Activated B cell treated with CpG ODN at 0.5 μM for 24 hours (primary cell): ENCODE measurements at regions not wholly inside any gene's neighbourhood (a gene's known extent, or its start where the extent isn't known, plus 50 kb on each side); places are given as distances from the start of the nearest gene placed in this dataset.
A peak's percentile ranks its signal among the peaks of the same experiment; 100 is the strongest.

Source experiments
- ATAC-seq: fragments of 200-7000 bp; cut with Tn5 transposase; one replicate; pipeline ENCODE4 v1.10.0; 2021; ENCODE audit warnings: low read depth, mild to moderate bottlenecking, moderate library complexity
- CTCF ChIA-PET: fragments of 350-600 bp; sonication (Branson Sonifier 250); formaldehyde crosslinking; loops from one replicate; lab custom pipeline; 2021; ENCODE audit warnings: antibody characterized with exemption; lab: Charles Lee
- POLR2A ChIA-PET: fragments of 350-600 bp; sonication (Branson Sonifier 250); formaldehyde crosslinking; loops from one replicate; lab custom pipeline; 2021; ENCODE audit warnings: antibody characterized with exemption; lab: Charles Lee
- DNase-seq: peaks from one replicate; pipeline ENCODE4 v3.0.0; 2022
- H3K27ac Mint-ChIP-seq: one replicate; pipeline ENCODE4 v1.8.0; 2020; ENCODE audit warnings: mixed read lengths
- H3K27me3 Mint-ChIP-seq: one replicate; pipeline ENCODE4 v1.8.0; 2021; ENCODE audit warnings: mixed read lengths
- H3K36me3 Mint-ChIP-seq: one replicate; pipeline ENCODE4 v1.8.0; 2021; ENCODE audit warnings: low read depth, mixed read lengths
- H3K4me1 Mint-ChIP-seq: one replicate; pipeline ENCODE4 v1.8.0; 2021; ENCODE audit warnings: mixed read lengths
- H3K4me3 Mint-ChIP-seq: one replicate; pipeline ENCODE4 v1.8.0; 2020; ENCODE audit warnings: mild to moderate bottlenecking, mixed read lengths
- H3K9me3 Mint-ChIP-seq: one replicate; pipeline ENCODE4 v1.8.0; 2020; ENCODE audit warnings: mixed read lengths
- CTCF ChIP-seq: fragments of 200-600 bp; IDR thresholded peaks from one replicate; pipeline ENCODE4 v1.8.0; 2022; ENCODE audit warnings: antibody characterized with exemption, mild to moderate bottlenecking
- intact Hi-C: fragments of 100-400 bp; cut with micrococcal nuclease; formaldehyde crosslinking; loops from one replicate; pipeline ENCODE4 v1.15.1; 2024

DNA sequence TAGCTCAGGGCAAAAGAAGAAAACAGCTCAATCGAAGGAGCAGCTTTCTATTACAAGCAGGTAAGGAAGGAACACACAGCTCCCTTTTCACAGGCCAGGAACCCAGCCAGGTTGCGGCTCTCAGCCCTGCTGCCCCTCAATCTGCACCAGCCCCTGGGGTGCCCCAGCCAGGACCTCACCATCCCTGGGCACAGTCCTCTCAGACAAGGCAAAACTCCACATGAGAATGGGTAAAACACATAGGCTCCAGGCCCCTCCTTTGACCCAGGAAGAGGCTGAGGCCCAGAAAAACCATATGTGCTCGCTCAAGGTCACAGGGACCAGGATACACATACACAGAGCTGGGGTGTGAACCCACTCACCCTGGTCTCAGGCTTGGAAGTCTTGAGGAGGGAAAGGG is 178.7 kb upstream of the TLE3 start:
- H3K36me3 Mint-ChIP-seq, result no peaks in the 10 kb centered on the region
- H3K27me3 Mint-ChIP-seq, result peaks cover 3% of the 10 kb centered on the region
- POLR2A ChIA-PET, result interaction anchor here (0.9 kb wide), 1 partner anchor 179 kb away, joined by 4 read pairs; the partner anchor contains the start of gene TLE3
- CTCF ChIA-PET, result no interaction called here
- ATAC-seq (no peak), DNase-seq (peak; percentile 10)
- intact Hi-C loops, result no loop called here
- H3K4me1 Mint-ChIP-seq, result peaks cover 32% of the 10 kb centered on the region
- no peak overlapping the region for H3K4me3 Mint-ChIP-seq
- no peak for TF ChIP-seq CTCF
- no peaks in the 10 kb centered on the region for H3K9me3 Mint-ChIP-seq
- no peak overlapping the region for H3K27ac Mint-ChIP-seq

DNA sequence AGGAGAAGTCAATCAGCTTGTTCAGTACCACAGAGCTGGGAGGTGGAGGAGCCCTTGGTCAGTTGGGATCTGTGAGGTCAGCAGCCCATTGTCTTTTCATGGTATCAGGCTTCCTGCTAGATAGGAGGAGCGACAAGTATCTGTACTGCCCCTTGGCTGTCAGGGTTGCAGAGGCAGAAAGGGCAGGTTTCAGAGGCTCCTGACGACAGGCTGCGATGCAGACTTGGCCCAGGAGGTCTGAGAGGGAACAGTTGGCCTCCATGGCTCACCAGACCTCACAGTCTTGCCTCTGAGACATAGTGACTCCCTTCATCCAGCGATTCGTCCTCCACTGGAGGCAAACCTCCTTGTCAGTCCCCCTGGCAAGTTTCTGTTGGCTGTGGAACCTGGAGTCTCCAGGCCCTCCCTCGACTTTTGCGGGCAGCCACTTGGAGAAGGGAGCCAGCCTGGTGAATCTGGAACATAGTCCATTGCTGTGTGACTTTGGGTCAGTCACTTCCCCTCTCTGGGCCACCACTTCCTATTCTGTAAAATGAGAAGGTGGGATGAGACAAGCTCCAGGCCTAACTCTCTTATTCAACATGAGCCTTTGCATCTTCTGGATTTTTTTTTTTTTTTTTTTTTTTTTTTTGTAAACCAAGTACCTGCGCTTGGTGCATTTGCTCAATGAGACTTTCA is 177.9 kb upstream of the TLE3 start:
- ChIA-PET POLR2A (interaction anchor here (0.9 kb wide), 1 partner anchor 178 kb away, joined by 4 read pairs; the partner anchor contains the start of gene TLE3), CTCF (no interaction called here)
- intact Hi-C loops, result no loop called here
- Mint-ChIP-seq H3K4me1 (peaks cover 33% of the 10 kb centered on the region), H3K4me3 (no peak overlapping the region), H3K27ac (no peak overlapping the region), H3K27me3 (peaks cover 3% of the 10 kb centered on the region), H3K9me3 (no peaks in the 10 kb centered on the region), H3K36me3 (no peaks in the 10 kb centered on the region)
- DNase-seq, result peak; percentile 5
- no peak for TF ChIP-seq CTCF
- ATAC-seq, result no peak

DNA sequence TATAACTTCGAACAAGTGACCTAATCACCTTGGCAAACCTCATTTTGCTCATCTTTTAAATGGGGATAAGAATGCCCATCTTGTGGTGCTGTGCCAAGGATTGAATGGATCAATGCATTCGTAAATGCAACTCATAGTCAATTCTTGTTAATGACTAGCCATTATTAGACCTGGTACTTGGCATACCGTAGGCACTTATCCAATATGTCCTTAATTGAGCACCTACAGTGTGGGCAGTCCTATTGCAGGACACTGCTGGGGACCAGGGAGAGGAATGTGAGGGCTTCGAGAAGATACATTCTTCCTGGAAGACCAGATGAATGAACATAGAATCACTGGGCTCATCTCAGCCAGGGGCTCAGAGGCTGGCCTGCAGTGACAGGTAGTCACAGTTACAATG is 177.2 kb upstream of the TLE3 start:
- peak; percentile 5 for DNase-seq

DNA sequence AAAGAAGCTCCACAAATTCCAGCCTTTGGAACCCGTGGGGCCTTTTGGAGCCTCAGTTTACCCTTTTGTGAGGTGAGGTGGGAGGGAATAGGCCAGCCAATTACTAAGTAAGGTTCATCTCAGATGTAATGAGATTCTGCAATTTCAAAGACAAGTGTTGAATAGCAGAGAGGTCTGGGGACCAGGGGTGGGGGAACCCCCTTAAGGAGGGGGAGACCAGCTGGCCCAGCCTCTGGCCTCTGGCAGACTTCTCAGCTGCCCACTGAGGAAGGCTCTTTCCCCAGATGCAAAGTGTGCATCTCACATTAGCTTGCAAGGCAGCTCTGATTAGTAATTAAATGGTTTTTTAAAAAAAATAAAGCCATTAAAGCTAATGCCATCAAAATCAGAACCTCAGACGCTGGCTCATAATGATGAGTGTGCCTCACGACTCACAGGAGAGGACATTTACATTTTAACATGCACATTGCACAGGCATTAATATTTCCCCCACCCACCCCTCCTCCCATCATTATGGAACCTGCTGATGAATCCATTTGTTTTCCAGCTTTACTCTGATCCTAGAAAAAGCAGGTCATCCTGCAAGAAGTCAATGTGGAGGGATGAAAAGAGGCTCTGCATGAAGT is 176.7 kb upstream of the TLE3 start:
- CTCF ChIA-PET, result interaction anchor here (1.3 kb wide), 1 partner anchor 173 kb away, joined by 3 read pairs; no protein-coding TSS in a partner anchor
- DNase-seq, result peak; percentile 12
- Mint-ChIP-seq H3K9me3 (no peaks in the 10 kb centered on the region), H3K4me1 (peaks cover 45% of the 10 kb centered on the region), H3K27ac (no peak overlapping the region), H3K27me3 (peaks cover 3% of the 10 kb centered on the region), H3K36me3 (no peaks in the 10 kb centered on the region), H3K4me3 (no peak overlapping the region)
- no peak for TF ChIP-seq CTCF
- POLR2A ChIA-PET, result interaction anchor here (0.6 kb wide), 1 partner anchor 75 kb away, joined by 3 read pairs; no protein-coding TSS in a partner anchor
- no peak for ATAC-seq
- intact Hi-C loops, result no loop called here

More for the DNA sequence above, 177.2 kb upstream of the TLE3 start:
- TF ChIP-seq CTCF, result no peak
- Mint-ChIP-seq H3K4me3 (no peak overlapping the region), H3K27me3 (peaks cover 3% of the 10 kb centered on the region), H3K36me3 (no peaks in the 10 kb centered on the region), H3K4me1 (peaks cover 40% of the 10 kb centered on the region), H3K9me3 (no peaks in the 10 kb centered on the region), H3K27ac (no peak overlapping the region)
- ATAC-seq, result no peak
- POLR2A ChIA-PET, result interaction anchor here (0.6 kb wide), 1 partner anchor 74 kb away, joined by 3 read pairs; no protein-coding TSS in a partner anchor
- intact Hi-C loops, result no loop called here
- CTCF ChIA-PET, result no interaction called here

- no peak for TF ChIP-seq CTCF
- Mint-ChIP-seq H3K27ac (no peak overlapping the region), H3K36me3 (no peaks in the 10 kb centered on the region), H3K27me3 (peaks cover 3% of the 10 kb centered on the region), H3K4me1 (peaks cover 47% of the 10 kb centered on the region), H3K9me3 (no peaks in the 10 kb centered on the region), H3K4me3 (no peak overlapping the region)
- ChIA-PET POLR2A (no interaction called here), CTCF (interaction anchor here (1.3 kb wide), 1 partner anchor 173 kb away, joined by 3 read pairs; no protein-coding TSS in a partner anchor)
- DNase-seq (no peak), ATAC-seq (no peak)
- intact Hi-C loops, result no loop called here
These were observed 176.1 kb upstream of the TLE3 start for GRCh38 chr15:70273808-70274207.
